ENCODE measurements at regions not wholly inside any gene's neighbourhood (a gene's known extent, or its start where the extent isn't known, plus 50 kb on each side); places are given as distances from the start of the nearest gene placed in this dataset.

- TF ChIP-seq CTCF (IDR thresholded peaks at IDR 0.05; ENCODE audit: borderline replicate concordance, insufficient read depth, low read depth, low read length) = no peak
- H3K4me3 ChIP-seq (ENCODE audit: low read depth, low read length) = no peak overlapping the region
These were observed 394.9 kb downstream of the HTR7 start for GRCh38 chr10:90462749-90463470.

DNA sequence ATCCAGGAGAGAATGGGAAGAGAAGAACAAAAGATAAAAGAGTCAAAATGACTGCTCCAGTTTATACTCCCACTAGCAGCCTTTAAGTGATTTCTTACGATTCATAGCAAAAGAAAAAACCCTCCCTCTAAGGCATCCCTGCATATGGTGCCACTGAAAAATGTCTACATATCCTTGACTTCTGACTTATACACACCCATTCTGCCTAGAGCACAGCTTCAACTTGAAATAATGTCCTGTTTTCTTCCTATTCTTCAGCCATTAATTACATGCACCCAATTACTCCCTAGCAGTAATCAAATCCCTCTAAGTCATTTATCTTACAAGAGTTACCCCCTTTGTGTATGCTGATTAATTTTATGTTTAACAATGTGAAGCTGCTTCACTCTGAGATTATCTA, 393.5 kb downstream of the HTR7 start:
- H3K4me3 ChIP-seq (ENCODE audit: low read depth, low read length) = no peak overlapping the region
- TF ChIP-seq CTCF (IDR thresholded peaks at IDR 0.05; ENCODE audit: borderline replicate concordance, insufficient read depth, low read depth, low read length) = no peak

DNA sequence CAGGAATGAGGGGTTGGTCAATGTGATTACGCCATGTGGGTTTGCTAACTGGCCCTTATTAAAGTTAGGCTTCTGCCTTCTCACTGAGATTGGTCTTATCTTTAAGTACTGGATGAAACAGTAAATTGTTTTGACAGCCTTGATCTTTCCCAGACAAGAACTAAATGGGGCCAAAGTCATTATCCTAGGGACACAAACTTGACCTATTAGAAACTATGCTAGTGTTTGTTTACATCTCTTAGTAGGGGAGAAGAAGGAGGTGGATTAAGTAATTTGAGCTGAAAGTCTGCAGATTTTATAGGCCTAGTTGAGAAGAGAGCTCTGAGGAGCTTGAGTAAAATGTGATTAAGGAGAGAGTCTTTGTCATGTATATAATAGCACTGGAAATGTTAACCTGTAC, 386.9 kb downstream of the HTR7 start:
- no peak for TF ChIP-seq CTCF (IDR thresholded peaks at IDR 0.05; ENCODE audit: borderline replicate concordance, insufficient read depth, low read depth, low read length)
- no peak overlapping the region for H3K4me3 ChIP-seq (ENCODE audit: low read depth, low read length)

GRCh38 chr10:90480466-90480865, 377.4 kb downstream of the HTR7 start:
- TF ChIP-seq CTCF (IDR thresholded peaks at IDR 0.05; ENCODE audit: borderline replicate concordance, insufficient read depth, low read depth, low read length) = no peak

DNA sequence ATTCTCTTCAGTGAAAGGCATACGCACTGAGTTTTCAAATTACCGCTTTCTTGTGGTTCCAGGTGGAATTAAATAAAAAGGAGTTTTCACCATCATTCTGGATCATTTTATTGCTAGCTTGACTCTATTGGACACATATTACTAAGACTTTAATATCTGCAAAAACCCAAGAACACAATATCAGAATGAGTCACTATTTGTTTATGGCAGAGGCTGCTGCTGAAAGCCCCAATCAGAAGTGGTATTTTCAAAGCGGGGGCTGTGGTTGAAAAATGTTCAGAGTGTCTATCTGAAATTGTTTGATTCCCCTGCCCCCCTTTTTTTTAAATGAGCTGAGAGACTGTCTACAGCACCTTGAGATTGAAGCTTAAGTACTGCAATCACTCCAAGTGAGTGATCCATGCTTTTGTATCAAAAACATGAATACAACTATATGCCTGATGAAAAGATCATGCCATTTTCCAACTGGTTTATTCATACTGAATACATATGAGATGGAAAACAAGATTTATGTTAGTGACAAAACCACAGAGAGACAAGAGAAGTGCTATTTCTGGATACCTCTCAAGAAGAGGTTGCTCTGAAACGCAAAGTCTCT, 376.4 kb downstream of the HTR7 start:
- no peak for TF ChIP-seq CTCF (IDR thresholded peaks at IDR 0.05; ENCODE audit: borderline replicate concordance, insufficient read depth, low read depth, low read length)
- no peak overlapping the region for H3K4me3 ChIP-seq (ENCODE audit: low read depth, low read length)

More at GRCh38 chr10:90480466-90480865, 377.4 kb downstream of the HTR7 start:
- H3K4me3 ChIP-seq (ENCODE audit: low read depth, low read length) = no peak overlapping the region

DNA sequence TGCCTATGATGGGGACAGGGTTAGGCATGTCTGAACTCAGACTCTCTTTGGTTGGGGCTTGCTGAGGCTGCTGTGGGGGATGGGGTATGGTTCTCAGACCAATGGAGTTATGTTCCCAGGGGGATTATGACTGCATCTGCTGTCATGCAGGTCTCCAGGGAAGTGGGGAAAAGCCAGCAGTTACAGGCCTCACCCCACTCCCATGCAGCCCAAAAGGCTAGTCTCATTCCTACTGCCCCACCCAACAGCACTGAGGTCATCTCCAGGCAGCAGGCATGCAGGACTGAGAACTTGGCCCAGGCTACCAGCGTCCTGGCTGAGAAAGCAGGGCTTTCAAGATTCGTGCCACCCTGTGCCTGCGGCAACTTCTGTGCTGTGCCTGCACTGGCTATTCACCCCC, 373.3 kb downstream of the HTR7 start:
- no peak overlapping the region for H3K4me3 ChIP-seq (ENCODE audit: low read depth, low read length)
- TF ChIP-seq CTCF (IDR thresholded peaks at IDR 0.05; ENCODE audit: borderline replicate concordance, insufficient read depth, low read depth, low read length) = no peak

GRCh38 chr10:90494183-90494582, 363.7 kb downstream of the HTR7 start:
- no peak overlapping the region for H3K4me3 ChIP-seq (ENCODE audit: low read depth, low read length)
- TF ChIP-seq CTCF (IDR thresholded peaks at IDR 0.05; ENCODE audit: borderline replicate concordance, insufficient read depth, low read depth, low read length) = no peak
